HFFc6 (cell line): ENCODE measurements at regions not wholly inside any gene's neighbourhood (a gene's known extent, or its start where the extent isn't known, plus 50 kb on each side); places are given as distances from the start of the nearest gene placed in this dataset.

ENCODE experiments used
- DNase-seq: peaks from one replicate; pipeline ENCODE4 v3.0.0-alpha.2; 2018
- H3K27ac Mint-ChIP-seq: 2 replicates; pipeline ENCODE4 v1.8.0; 2020; ENCODE audit warnings: mild to moderate bottlenecking, mixed read lengths
- H3K27me3 Mint-ChIP-seq: 2 replicates; pipeline ENCODE4 v1.8.0; 2021; ENCODE audit warnings: mild to moderate bottlenecking, moderate library complexity, mixed read lengths; ENCODE audit not compliant: insufficient read depth
- H3K36me3 Mint-ChIP-seq: 2 replicates; pipeline ENCODE4 v1.8.0; 2021; ENCODE audit warnings: low read depth, mixed read lengths
- H3K4me1 Mint-ChIP-seq: 2 replicates; pipeline ENCODE4 v1.8.0; 2020; ENCODE audit warnings: low read depth, mixed read lengths
- H3K4me3 Mint-ChIP-seq: 2 replicates; pipeline ENCODE4 v1.8.0; 2020; ENCODE audit warnings: mild to moderate bottlenecking, moderate library complexity, mixed read lengths
- H3K9me3 Mint-ChIP-seq: 2 replicates; pipeline ENCODE4 v1.8.0; 2020; ENCODE audit warnings: mild to moderate bottlenecking, mixed read lengths
- CTCF ChIP-seq: fragments of 200-600 bp; sonication (generic); IDR thresholded peaks from 2 replicates; pipeline ENCODE4 v1.5.0; 2021; ENCODE audit warnings: antibody characterized with exemption, mild to moderate bottlenecking

- no peaks in the 10 kb centered on the region for H3K9me3 Mint-ChIP-seq
- no peak for TF ChIP-seq CTCF
- no peak overlapping the region for H3K4me3 Mint-ChIP-seq
- H3K27ac Mint-ChIP-seq = no peak overlapping the region
- H3K4me1 Mint-ChIP-seq = no peaks in the 10 kb centered on the region; the same call in 1 of the 2 replicates
- DNase-seq = no peak
- no peaks in the 10 kb centered on the region; the same call in 1 of the 2 replicates for H3K27me3 Mint-ChIP-seq
- no peaks in the 10 kb centered on the region for H3K36me3 Mint-ChIP-seq
Measured at GRCh38 chr13:90187478-90188350, 1159.8 kb upstream of the MIR17HG start.

GRCh38 chr13:90188351-90188636, 1159.2 kb upstream of the MIR17HG start:
- no peak for DNase-seq
- Mint-ChIP-seq H3K27me3 (no peaks in the 10 kb centered on the region; the same call in 1 of the 2 replicates), H3K36me3 (no peaks in the 10 kb centered on the region), H3K4me1 (no peaks in the 10 kb centered on the region; the same call in 1 of the 2 replicates), H3K9me3 (no peaks in the 10 kb centered on the region), H3K27ac (no peak overlapping the region), H3K4me3 (no peak overlapping the region)
- no peak for TF ChIP-seq CTCF

GRCh38 chr13:90197722-90198121, 1149.8 kb upstream of the MIR17HG start:
- Mint-ChIP-seq H3K27me3 (no peaks in the 10 kb centered on the region; the same call in 1 of the 2 replicates), H3K9me3 (no peaks in the 10 kb centered on the region), H3K4me1 (peaks cover 13% of the 10 kb centered on the region), H3K36me3 (no peaks in the 10 kb centered on the region), H3K27ac (no peak overlapping the region), H3K4me3 (no peak overlapping the region)
- DNase-seq = no peak
- TF ChIP-seq CTCF = no peak

- TF ChIP-seq CTCF = no peak
Measured at GRCh38 chr13:90201202-90201601, 1146.3 kb upstream of the MIR17HG start.

GRCh38 chr13:90201676-90202460, 1145.6 kb upstream of the MIR17HG start:
- no peaks in the 10 kb centered on the region for H3K9me3 Mint-ChIP-seq
- TF ChIP-seq CTCF = no peak
- H3K27ac Mint-ChIP-seq = no peak overlapping the region; the same call in 1 of the 2 replicates
- H3K27me3 Mint-ChIP-seq = no peaks in the 10 kb centered on the region
- no peaks in the 10 kb centered on the region for H3K36me3 Mint-ChIP-seq
- no peak for DNase-seq
- peaks cover 13% of the 10 kb centered on the region for H3K4me1 Mint-ChIP-seq
- H3K4me3 Mint-ChIP-seq = no peak overlapping the region

More at GRCh38 chr13:90201202-90201601, 1146.3 kb upstream of the MIR17HG start:
- H3K9me3 Mint-ChIP-seq = no peaks in the 10 kb centered on the region
- no peaks in the 10 kb centered on the region for H3K36me3 Mint-ChIP-seq
- no peak for DNase-seq
- H3K27ac Mint-ChIP-seq = no peak overlapping the region; the same call in 1 of the 2 replicates
- H3K4me1 Mint-ChIP-seq = peaks cover 13% of the 10 kb centered on the region
- H3K27me3 Mint-ChIP-seq = no peaks in the 10 kb centered on the region
- H3K4me3 Mint-ChIP-seq = no peak overlapping the region
